GM20000 (cell line): ENCODE measurements at regions not wholly inside any gene's neighbourhood (a gene's known extent, or its start where the extent isn't known, plus 50 kb on each side); places are given as distances from the start of the nearest gene placed in this dataset.

Experiments
- DNase-seq: peaks from one replicate; pipeline ENCODE4 v3.0.0; 2012; ENCODE audit warnings: low spot score
- CTCF ChIP-seq: IDR thresholded peaks from 2 replicates; pipeline ENCODE4 v1.5.1; 2012; ENCODE audit warnings: mild to moderate bottlenecking, control low read depth; ENCODE audit errors: extremely low read depth, missing control alignments

GRCh38 chr2:116585669-116586327 is 1228.7 kb upstream of the DDX18 start:
- TF ChIP-seq CTCF: no peak
- DNase-seq: no peak

- DNase-seq: no peak
Observed at GRCh38 chr2:116586328-116586689, 1228.2 kb upstream of the DDX18 start.

More at GRCh38 chr2:116586328-116586689, 1228.2 kb upstream of the DDX18 start:
- TF ChIP-seq CTCF: no peak
